Endodermal cell (in vitro differentiated cells): ENCODE measurements at regions not wholly inside any gene's neighbourhood (a gene's known extent, or its start where the extent isn't known, plus 50 kb on each side); places are given as distances from the start of the nearest gene placed in this dataset.
"Not testable (repeated sequence)": the region's sequence is repeated elsewhere in the genome, so short reads cannot be mapped to it uniquely, and the experiment has no call there.

Source experiments
- DNase-seq: peaks from one replicate; pipeline ENCODE4 v3.0.0-alpha.2; 2017
- H3K27ac ChIP-seq: 2 replicates; pipeline ENCODE4 v1.5.1; 2013; ENCODE audit warnings: mild to moderate bottlenecking, low read depth, low read length, moderate library complexity
- H3K27me3 ChIP-seq: 2 replicates; pipeline ENCODE4 v1.6.1; 2013; ENCODE audit warnings: mild to moderate bottlenecking, low read length, moderate library complexity; ENCODE audit not compliant: insufficient read depth, control insufficient read depth, poor library complexity, severe bottlenecking
- H3K36me3 ChIP-seq: 2 replicates; pipeline ENCODE4 v1.7.0; 2013; ENCODE audit warnings: mild to moderate bottlenecking, low read length, moderate library complexity; ENCODE audit not compliant: control insufficient read depth, insufficient read depth
- H3K4me1 ChIP-seq: one replicate; pipeline ENCODE4 v1.7.0; 2013; ENCODE audit warnings: low read length; ENCODE audit not compliant: control insufficient read depth, insufficient read depth
- H3K4me3 ChIP-seq: 2 replicates; pipeline ENCODE4 v1.5.1; 2013; ENCODE audit warnings: mild to moderate bottlenecking, low read length, moderate library complexity
- H3K9ac ChIP-seq: 2 replicates; pipeline ENCODE4 v1.6.1; 2013; ENCODE audit warnings: mild to moderate bottlenecking, low read length, moderate library complexity; ENCODE audit not compliant: poor library complexity, severe bottlenecking; ENCODE audit errors: extremely low read depth
- H3K9me3 ChIP-seq: 2 replicates; pipeline ENCODE4 v1.6.1; 2013; ENCODE audit warnings: mild to moderate bottlenecking, low read length, moderate library complexity; ENCODE audit not compliant: control insufficient read depth
- H3K27ac Mint-ChIP-seq: 2 replicates; pipeline ENCODE4 v1.8.0; 2020; ENCODE audit warnings: mixed read lengths
- H3K27me3 Mint-ChIP-seq: 2 replicates; pipeline ENCODE4 v1.8.0; 2021; ENCODE audit warnings: mild to moderate bottlenecking, mixed read lengths; ENCODE audit not compliant: insufficient read depth
- H3K36me3 Mint-ChIP-seq: 2 replicates; pipeline ENCODE4 v1.8.0; 2020; ENCODE audit warnings: low read depth, mixed read lengths
- H3K4me1 Mint-ChIP-seq: 2 replicates; pipeline ENCODE4 v1.8.0; 2020; ENCODE audit warnings: mixed read lengths
- H3K4me3 Mint-ChIP-seq: 2 replicates; pipeline ENCODE4 v1.8.0; 2020; ENCODE audit warnings: mild to moderate bottlenecking, moderate library complexity, mixed read lengths
- H3K9me3 Mint-ChIP-seq: 2 replicates; pipeline ENCODE4 v1.8.0; 2020; ENCODE audit warnings: mild to moderate bottlenecking, mixed read lengths
- WGBS, 2 experiments: methylation state at CpG; one replicate each; pipeline versions ENCODE4 v1.1.5 to v1.1.7; 2013; ENCODE audit warnings: missing lambda C conversion rate in 2 of 2, mixed read lengths in 1 of 2; ENCODE audit not compliant: insufficient coverage in 1 of 2, insufficient read length in 1 of 2; 5-methylcytosine and 5-hydroxymethylcytosine counted together
- TF ChIP-seq, protein P1 (sequence below): fragments of 200-600 bp; sonication (generic); conservative IDR thresholded peaks from 2 replicates; pipeline ENCODE4 v1.5.0; 2021; ENCODE audit warnings: antibody characterized with exemption, mild to moderate bottlenecking

DNA sequence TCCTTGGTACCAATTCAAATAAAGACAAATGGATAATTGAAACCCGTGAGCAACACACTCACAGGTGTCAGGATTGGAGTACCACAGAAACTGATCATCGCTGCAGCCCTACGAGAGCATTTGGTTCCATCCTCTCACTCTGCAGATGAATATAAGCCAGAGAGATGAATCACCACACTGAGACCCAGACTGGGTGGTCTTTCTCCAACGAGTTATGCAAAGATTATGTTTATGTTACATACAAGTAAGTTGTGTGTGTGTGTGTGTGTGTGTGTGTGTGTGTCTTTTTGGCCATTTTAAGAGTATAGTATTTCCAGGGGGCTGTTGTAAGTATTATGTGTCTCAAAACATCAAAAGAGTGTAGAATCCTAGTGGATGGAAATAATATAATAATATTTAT lies 329.5 kb upstream of the ZFP42 start:
- Histone ChIP-seq H3K4me3 (no peak overlapping the region), H3K9me3 (no peaks in the 10 kb centered on the region), H3K36me3 (no peaks in the 10 kb centered on the region), H3K4me1 (peaks cover 2% of the 10 kb centered on the region), H3K27ac (no peak overlapping the region), H3K27me3 (no peaks in the 10 kb centered on the region), H3K9ac (no peak overlapping the region)
- H3K27me3 Mint-ChIP-seq, result no peaks in the 10 kb centered on the region
- DNase-seq, result no peak
- H3K4me1 Mint-ChIP-seq, result peaks cover 14% of the 10 kb centered on the region
- 89 to 93% methylated on average over 3 to 4 of the region's 4 CpGs for WGBS, 2 experiments
- H3K36me3 Mint-ChIP-seq, result no peaks in the 10 kb centered on the region
- TF ChIP-seq, protein P1, sequence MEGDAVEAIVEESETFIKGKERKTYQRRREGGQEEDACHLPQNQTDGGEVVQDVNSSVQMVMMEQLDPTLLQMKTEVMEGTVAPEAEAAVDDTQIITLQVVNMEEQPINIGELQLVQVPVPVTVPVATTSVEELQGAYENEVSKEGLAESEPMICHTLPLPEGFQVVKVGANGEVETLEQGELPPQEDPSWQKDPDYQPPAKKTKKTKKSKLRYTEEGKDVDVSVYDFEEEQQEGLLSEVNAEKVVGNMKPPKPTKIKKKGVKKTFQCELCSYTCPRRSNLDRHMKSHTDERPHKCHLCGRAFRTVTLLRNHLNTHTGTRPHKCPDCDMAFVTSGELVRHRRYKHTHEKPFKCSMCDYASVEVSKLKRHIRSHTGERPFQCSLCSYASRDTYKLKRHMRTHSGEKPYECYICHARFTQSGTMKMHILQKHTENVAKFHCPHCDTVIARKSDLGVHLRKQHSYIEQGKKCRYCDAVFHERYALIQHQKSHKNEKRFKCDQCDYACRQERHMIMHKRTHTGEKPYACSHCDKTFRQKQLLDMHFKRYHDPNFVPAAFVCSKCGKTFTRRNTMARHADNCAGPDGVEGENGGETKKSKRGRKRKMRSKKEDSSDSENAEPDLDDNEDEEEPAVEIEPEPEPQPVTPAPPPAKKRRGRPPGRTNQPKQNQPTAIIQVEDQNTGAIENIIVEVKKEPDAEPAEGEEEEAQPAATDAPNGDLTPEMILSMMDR, result no peak
- H3K27ac Mint-ChIP-seq, result no peak overlapping the region
- peaks cover 11% of the 10 kb centered on the region for H3K9me3 Mint-ChIP-seq
- no peak overlapping the region for H3K4me3 Mint-ChIP-seq

DNA sequence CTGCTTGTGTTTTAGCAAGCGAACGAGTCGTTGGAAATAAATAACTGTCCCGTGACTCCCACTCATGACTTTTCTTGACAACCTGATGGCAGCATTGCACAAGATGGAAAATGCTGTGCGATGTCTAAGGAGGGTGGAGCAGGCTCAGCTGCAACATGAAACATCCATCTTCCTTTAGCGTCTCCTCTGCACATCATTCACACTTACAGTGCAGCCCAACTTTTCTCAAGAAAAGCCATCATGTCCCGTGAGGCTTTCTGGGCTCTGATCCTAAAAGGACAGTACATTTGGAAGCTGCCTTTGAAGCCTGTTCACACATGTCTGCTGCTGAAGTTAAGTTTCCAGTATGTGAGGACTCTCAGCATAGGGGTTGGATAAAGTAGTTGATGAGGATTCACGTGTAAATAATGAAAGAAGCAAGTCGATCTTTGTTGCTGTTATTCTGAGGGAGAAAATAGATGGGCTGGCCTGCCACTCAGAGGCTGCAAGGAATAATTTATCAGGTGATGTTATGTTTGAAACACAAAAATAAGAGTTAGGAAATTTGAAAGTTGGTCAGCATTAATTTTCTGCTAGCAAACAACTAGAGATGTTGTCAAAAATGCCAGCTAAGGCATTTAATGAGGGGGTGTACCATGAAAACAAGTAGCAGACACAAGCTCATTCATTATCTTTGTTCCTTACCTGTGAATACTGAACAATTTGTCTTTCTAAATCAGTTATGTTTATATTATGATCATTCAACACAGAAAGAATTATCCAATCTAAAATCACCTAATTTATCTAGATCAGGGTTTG lies 328.7 kb upstream of the ZFP42 start:
- Histone ChIP-seq H3K4me3 (no peak overlapping the region), H3K4me1 (peaks cover 2% of the 10 kb centered on the region), H3K27ac (no peak overlapping the region), H3K9me3 (no peaks in the 10 kb centered on the region), H3K27me3 (no peaks in the 10 kb centered on the region), H3K36me3 (no peaks in the 10 kb centered on the region), H3K9ac (no peak overlapping the region)
- Mint-ChIP-seq H3K4me1 (peaks cover 14% of the 10 kb centered on the region), H3K27me3 (no peaks in the 10 kb centered on the region), H3K36me3 (no peaks in the 10 kb centered on the region), H3K9me3 (peaks cover 14% of the 10 kb centered on the region), H3K4me3 (no peak overlapping the region), H3K27ac (no peak overlapping the region)
- DNase-seq, result no peak
- WGBS, 2 experiments, result 91 to 100% methylated on average over 5 to 9 of the region's 9 CpGs
- TF ChIP-seq, protein P1, result no peak

- DNase-seq, result no peak
- Histone ChIP-seq H3K27me3 (no peaks in the 10 kb centered on the region), H3K4me3 (no peak overlapping the region), H3K27ac (no peak overlapping the region), H3K4me1 (peaks cover 2% of the 10 kb centered on the region), H3K9me3 (no peaks in the 10 kb centered on the region), H3K36me3 (no peaks in the 10 kb centered on the region), H3K9ac (no peak overlapping the region)
- Mint-ChIP-seq H3K4me1 (peaks cover 14% of the 10 kb centered on the region), H3K9me3 (peaks cover 14% of the 10 kb centered on the region), H3K36me3 (no peaks in the 10 kb centered on the region), H3K4me3 (no peak overlapping the region), H3K27ac (no peak overlapping the region), H3K27me3 (no peaks in the 10 kb centered on the region)
- TF ChIP-seq, protein P1, result no peak
- whole genome bisulfite sequencing, 2 experiments, result 91 to 100% methylated on average over 1 to 4 of the region's 4 CpGs
Observed at GRCh38 chr4:187668526-187669082, 327.0 kb upstream of the ZFP42 start.

- H3K27me3 ChIP-seq, H3K27ac Mint-ChIP-seq, H3K27ac ChIP-seq, H3K9me3 ChIP-seq, H3K4me1 Mint-ChIP-seq, H3K4me3 Mint-ChIP-seq, DNase-seq, H3K9ac ChIP-seq, H3K27me3 Mint-ChIP-seq, H3K4me1 ChIP-seq, H3K36me3 Mint-ChIP-seq, H3K36me3 ChIP-seq, H3K4me3 ChIP-seq: not testable (repeated sequence)
- H3K9me3 Mint-ChIP-seq, result peaks cover 14% of the 10 kb centered on the region
- 88% methylated on average over 8 of the region's 13 CpGs; no CpG with 5 or more reads in 1 of the 2 experiments for WGBS, 2 experiments
Observed at GRCh38 chr4:187671521-187671920, 324.1 kb upstream of the ZFP42 start.

DNA sequence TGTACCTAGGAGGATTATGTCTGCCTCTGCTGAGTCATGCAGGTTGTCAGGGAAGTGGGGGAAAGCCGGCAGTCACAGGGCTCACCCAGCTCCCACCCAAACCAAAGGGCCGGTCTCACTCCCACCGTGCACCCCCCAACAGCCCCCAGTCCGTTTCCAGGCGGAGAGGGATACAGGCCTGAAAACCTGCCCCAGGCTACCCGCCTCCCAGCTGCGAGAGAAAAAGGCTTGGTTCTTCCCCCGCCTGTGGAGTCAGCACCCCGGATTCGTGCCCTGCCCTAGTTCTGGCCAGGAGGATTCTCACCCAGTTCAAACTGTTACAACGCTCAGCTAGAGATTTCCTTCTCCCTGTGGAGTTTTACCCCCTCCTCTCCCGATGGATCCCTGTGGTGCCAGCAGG lies 323.6 kb upstream of the ZFP42 start:
- not testable (repeated sequence) for H3K27me3 Mint-ChIP-seq, H3K27me3 ChIP-seq, H3K27ac Mint-ChIP-seq, H3K4me1 Mint-ChIP-seq, H3K4me3 ChIP-seq, DNase-seq, H3K9me3 ChIP-seq, H3K36me3 ChIP-seq, H3K27ac ChIP-seq, H3K9ac ChIP-seq, H3K4me3 Mint-ChIP-seq, H3K4me1 ChIP-seq, H3K36me3 Mint-ChIP-seq
- peaks cover 14% of the 10 kb centered on the region for H3K9me3 Mint-ChIP-seq
- 91% methylated on average over 6 of the region's 12 CpGs; no CpG with 5 or more reads in 1 of the 2 experiments for WGBS, 2 experiments
